VCaP (cell line): ENCODE measurements at regions not wholly inside any gene's neighbourhood (a gene's known extent, or its start where the extent isn't known, plus 50 kb on each side); places are given as distances from the start of the nearest gene placed in this dataset.

Experiments used
- H3K27ac ChIP-seq: fragments of 450-650 bp; 2 replicates; pipeline ENCODE4 v1.5.1; 2017
- CTCF ChIP-seq: fragments of 450-650 bp; conservative IDR thresholded peaks from 2 replicates; pipeline ENCODE4 v1.5.1; 2017; ENCODE audit warnings: mild to moderate bottlenecking, moderate library complexity

- H3K27ac ChIP-seq: no peak overlapping the region
- TF ChIP-seq CTCF: no peak
Observed at GRCh38 chr14:53341324-53341723, 188.2 kb upstream of the DDHD1 start.

GRCh38 chr14:53338192-53338591 is 185.1 kb upstream of the DDHD1 start:
- TF ChIP-seq CTCF: no peak
- H3K27ac ChIP-seq: no peak overlapping the region

GRCh38 chr14:53336729-53337128 is 183.6 kb upstream of the DDHD1 start:
- H3K27ac ChIP-seq: no peak overlapping the region
- no peak for TF ChIP-seq CTCF

- TF ChIP-seq CTCF: no peak
- H3K27ac ChIP-seq: no peak overlapping the region
Observed at GRCh38 chr14:53333809-53334208, 180.7 kb upstream of the DDHD1 start.

GRCh38 chr14:53331921-53332320 is 178.8 kb upstream of the DDHD1 start:
- no peak overlapping the region for H3K27ac ChIP-seq
- no peak for TF ChIP-seq CTCF

- H3K27ac ChIP-seq: no peak overlapping the region
- TF ChIP-seq CTCF: no peak
Observed at GRCh38 chr14:53331247-53331646, 178.1 kb upstream of the DDHD1 start.

- no peak overlapping the region for H3K27ac ChIP-seq
- no peak for TF ChIP-seq CTCF
Observed at GRCh38 chr14:53330441-53330840, 177.3 kb upstream of the DDHD1 start.

- no peak overlapping the region for H3K27ac ChIP-seq
- no peak for TF ChIP-seq CTCF
Observed at GRCh38 chr14:53328841-53329240, 175.7 kb upstream of the DDHD1 start.
